WTC11 (cell line): ENCODE measurements at regions not wholly inside any gene's neighbourhood (a gene's known extent, or its start where the extent isn't known, plus 50 kb on each side); places are given as distances from the start of the nearest gene placed in this dataset.

Experiments used
- CBFB ChIP-seq: sonication (generic); formaldehyde crosslinking; IDR thresholded peaks from 2 replicates; pipeline ENCODE4 v1.8.1; 2022; ENCODE audit warnings: mild to moderate bottlenecking, low read depth, missing genetic modification reagents
- CTCF ChIP-seq: fragments of 200-600 bp; IDR thresholded peaks from 2 replicates; pipeline ENCODE4 v1.8.0; 2022; ENCODE audit warnings: antibody characterized with exemption
- SP1 ChIP-seq: sonication (generic); formaldehyde crosslinking; conservative IDR thresholded peaks from 2 replicates; pipeline ENCODE4 v1.8.1; 2022; ENCODE audit warnings: missing genetic modification reagents
- ZNF121 ChIP-seq: sonication (generic); formaldehyde crosslinking; IDR thresholded peaks from 2 replicates; pipeline ENCODE4 v1.8.0; 2023; ENCODE audit warnings: missing genetic modification reagents

GRCh38 chr16:64362193-64362592 lies 759.7 kb downstream of the CDH11 start:
- TF ChIP-seq CTCF (no peak), CBFB (CRISPR knock-in tag) (no peak), ZNF121 (CRISPR knock-in tag) (no peak), SP1 (CRISPR knock-in tag) (no peak)
